Omental fat pad (tissue), 3 donors: ENCODE measurements at regions not wholly inside any gene's neighbourhood (a gene's known extent, or its start where the extent isn't known, plus 50 kb on each side); places are given as distances from the start of the nearest gene placed in this dataset.

Experiments
- ATAC-seq: fragments of 150-250 bp; one replicate; pipeline ENCODE4 v1.9.1; 2016; ENCODE audit warnings: mild to moderate bottlenecking, moderate library complexity; ENCODE audit not compliant: low FRiP score
- DNase-seq: peaks from one replicate; pipeline ENCODE4 v3.0.0-alpha.2; 2019; ENCODE audit warnings: low spot score
- TF ChIP-seq, protein P1 (sequence below), 3 donors: fragments of 450-650 bp; IDR thresholded peaks; one replicate each; pipeline ENCODE4 v1.5.1; 2016 to 2017; ENCODE audit warnings: antibody characterized with exemption in 3 of 3, mild to moderate bottlenecking in 3 of 3, moderate library complexity in 2 of 3

DNA sequence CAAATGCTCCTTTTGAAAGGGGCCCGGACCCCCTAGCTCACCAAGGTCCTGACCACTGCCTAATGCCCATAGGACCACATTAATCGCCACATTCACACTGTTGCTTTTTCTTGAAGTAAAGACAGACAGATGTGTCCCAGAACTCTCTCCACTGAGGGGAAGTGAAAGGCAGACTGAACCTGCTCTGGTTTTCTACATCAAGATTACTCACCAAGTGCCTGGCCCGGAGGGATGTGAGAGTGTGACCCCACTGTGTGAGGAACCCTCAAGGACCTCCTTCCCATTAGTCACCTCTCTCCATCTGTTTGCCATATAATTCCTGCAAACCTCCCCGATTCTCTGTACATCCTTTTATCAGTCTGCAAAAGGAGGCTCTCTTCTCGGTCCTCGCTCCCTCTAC is 381.5 kb downstream of the OMA1 start:
- no peak for DNase-seq
- TF ChIP-seq, protein P1, sequence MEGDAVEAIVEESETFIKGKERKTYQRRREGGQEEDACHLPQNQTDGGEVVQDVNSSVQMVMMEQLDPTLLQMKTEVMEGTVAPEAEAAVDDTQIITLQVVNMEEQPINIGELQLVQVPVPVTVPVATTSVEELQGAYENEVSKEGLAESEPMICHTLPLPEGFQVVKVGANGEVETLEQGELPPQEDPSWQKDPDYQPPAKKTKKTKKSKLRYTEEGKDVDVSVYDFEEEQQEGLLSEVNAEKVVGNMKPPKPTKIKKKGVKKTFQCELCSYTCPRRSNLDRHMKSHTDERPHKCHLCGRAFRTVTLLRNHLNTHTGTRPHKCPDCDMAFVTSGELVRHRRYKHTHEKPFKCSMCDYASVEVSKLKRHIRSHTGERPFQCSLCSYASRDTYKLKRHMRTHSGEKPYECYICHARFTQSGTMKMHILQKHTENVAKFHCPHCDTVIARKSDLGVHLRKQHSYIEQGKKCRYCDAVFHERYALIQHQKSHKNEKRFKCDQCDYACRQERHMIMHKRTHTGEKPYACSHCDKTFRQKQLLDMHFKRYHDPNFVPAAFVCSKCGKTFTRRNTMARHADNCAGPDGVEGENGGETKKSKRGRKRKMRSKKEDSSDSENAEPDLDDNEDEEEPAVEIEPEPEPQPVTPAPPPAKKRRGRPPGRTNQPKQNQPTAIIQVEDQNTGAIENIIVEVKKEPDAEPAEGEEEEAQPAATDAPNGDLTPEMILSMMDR (IDR thresholded peaks at IDR 0.05), result no peak
- ATAC-seq, result no peak

DNA sequence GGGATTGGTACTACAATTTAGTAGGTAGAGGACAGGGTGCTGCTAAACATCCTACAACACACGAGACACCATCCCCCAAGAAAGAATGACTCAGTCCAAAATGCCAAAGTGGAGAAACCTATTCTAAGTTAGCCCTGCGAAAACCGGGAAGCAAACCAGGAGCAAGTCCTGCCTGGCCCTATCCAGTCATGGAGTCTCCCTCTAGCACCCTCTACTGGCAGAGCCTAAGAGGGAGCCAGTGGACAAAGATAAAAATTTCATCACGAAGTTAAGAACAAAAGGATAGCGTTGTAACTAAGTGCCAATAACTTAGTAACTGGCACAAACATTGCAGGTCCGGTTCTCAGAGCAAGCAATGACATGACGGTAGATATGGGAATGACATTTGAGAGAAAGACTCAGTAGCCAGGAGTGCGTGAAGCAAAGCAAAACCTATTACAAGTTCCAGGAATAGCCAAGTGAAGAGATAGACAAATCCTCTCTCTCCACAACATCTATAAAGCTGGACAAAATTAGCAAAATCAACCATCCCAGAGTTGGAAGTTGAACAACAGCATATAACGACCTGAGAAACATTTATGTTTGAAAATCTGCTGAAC is 383.5 kb downstream of the OMA1 start:
- no peak for DNase-seq
- peak; percentile 88 for ATAC-seq
- TF ChIP-seq, protein P1 (IDR thresholded peaks at IDR 0.05), result no peak

DNA sequence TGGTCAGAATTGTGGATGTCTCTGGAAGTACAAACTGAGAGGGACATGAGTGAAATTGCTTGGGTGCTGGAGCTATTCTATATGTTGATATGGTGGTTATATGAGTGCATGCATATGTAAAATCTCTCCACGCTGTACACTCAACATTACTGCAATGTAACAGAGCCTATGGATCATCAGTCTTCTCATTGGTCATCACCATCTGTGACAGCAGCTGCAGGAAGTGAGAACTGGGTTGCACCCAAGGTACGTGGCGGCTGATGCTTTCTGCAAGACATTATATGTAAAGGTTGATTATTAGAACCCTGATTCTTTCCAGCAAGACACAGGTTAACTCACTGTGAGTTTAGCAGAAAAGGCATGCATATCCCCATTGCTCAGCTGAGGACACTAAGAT is 387.1 kb downstream of the OMA1 start:
- TF ChIP-seq, protein P1 (IDR thresholded peaks at IDR 0.05), result no peak
- DNase-seq, result no peak
- ATAC-seq, result no peak

DNA sequence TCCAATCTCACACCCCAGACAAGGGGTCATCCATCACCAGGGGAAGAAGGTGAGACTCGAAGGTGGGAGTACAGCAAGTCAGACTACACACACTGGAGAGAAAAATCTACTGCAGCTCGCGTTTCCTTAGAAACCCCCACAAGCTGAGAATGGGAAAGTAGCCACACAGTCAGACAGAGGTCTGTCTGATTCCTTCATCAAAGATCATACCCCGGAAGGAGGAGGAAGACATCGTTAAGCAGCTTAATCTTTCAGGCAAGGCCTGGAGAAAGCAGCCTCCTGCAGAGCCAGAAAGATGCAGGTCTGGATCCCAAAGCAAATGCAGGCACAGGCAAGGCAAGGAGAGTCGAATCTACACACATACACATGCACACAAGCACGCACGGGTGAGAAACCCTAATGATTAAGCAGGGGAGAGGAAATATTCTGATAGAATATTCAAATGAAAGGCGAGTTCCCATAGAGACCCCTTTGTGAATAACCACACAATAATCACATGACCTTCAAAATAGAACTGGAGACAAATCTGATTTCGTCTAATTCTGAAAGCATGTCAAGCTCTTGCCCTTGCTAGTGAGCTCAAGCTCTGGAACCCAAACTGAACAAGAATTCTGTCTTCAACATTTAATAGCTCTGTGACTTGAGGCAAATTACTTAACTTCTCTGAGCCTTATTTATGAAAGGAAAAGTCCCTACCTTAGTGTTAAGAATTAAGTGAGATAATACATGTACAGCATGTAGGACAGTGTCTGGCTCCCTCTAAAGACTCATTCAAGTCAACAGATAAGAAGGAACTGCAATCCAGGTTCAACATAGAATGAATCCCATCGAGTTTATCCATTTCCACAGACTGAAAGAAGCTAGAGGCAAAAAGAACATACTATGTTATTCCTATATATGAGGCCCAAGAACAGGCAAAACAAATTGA is 387.8 kb downstream of the OMA1 start:
- no peak for DNase-seq
- ATAC-seq, result no peak
- TF ChIP-seq, protein P1 (IDR thresholded peaks at IDR 0.05), result no peak

DNA sequence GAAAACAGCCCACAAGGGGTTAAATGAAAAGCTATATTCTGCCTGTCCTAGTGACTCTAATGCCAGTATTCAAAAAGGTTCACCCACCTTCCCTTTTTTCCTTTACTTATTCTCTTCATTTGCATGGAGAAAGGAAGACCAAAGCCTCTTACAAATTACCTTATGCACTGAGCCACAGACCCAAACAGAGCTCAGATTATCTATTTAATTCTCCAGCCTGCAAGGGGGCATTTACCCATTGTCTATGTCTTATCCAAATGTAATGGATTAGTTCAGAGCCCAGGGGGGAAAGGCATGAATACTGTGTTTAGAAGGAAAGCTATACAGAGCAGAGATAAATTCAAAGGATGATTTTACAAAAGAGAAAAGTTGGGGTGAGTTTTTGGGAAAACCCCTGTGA is 388.5 kb downstream of the OMA1 start:
- ATAC-seq, result no peak
- TF ChIP-seq, protein P1 (IDR thresholded peaks at IDR 0.05), result no peak
- no peak for DNase-seq

DNA sequence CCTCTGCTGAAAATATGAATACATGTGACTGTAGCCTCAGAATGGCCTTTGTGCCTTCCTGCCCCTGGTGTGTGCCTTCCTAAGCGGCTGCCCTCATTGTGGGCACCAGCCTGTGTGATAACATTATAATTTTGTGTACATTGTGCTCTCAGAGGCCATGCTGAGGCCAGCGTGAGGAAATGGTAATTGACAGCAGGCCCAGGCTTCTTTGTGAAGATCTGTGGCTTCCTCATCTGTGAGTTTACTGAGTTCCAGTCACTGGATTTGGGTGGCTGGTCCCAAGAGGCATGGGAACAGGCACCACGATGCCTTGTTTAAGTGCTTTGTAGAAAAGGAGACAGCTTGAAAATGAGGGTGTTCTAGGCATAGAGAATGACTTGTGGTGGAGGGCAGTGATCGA is 389.3 kb downstream of the OMA1 start:
- TF ChIP-seq, protein P1 (IDR thresholded peaks at IDR 0.05), result no peak
- DNase-seq (no peak), ATAC-seq (no peak)

DNA sequence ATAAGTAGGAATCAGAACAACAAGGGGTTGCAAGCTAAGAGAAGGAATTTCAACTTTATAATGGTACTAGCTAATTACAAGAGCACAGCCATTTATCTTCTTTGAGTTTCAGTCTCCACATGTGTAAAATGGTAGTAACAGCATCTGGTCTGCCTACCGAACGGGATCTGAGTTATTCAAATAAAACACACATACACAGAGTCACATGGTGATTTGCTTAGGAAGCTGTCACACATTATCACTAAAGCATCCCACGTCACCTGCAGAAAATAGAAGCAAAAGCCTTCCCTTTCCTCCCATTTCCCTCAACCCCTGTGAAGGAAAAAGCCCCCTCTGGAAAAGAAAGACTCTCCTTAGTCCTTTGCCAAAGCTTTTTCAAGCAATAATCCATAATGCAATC is 389.7 kb downstream of the OMA1 start:
- ATAC-seq, result no peak
- DNase-seq, result no peak
- TF ChIP-seq, protein P1 (IDR thresholded peaks at IDR 0.05), result no peak
